HCT116 (cell line): ENCODE measurements at regions not wholly inside any gene's neighbourhood (a gene's known extent, or its start where the extent isn't known, plus 50 kb on each side); places are given as distances from the start of the nearest gene placed in this dataset.

ENCODE experiments used
- ATAC-seq: fragments of 200-7000 bp; cut with Tn5 transposase; 2 replicates; pipeline ENCODE4 v1.9.1; 2020; ENCODE audit warnings: mild to moderate bottlenecking, moderate library complexity
- BruUV-seq: library from RNA; stranded (reverse); fragments of 400-500 nt; replicated peaks from 2 replicates; lab custom pipeline; 2021; lab: Mats Ljungman, UMichigan
- CTCF ChIA-PET: fragments of 300-600 bp; sonication (Branson Sonifier 250); formaldehyde crosslinking; loops from one replicate; lab custom pipeline; 2021; ENCODE audit warnings: antibody characterized with exemption; lab: Charles Lee
- POLR2A ChIA-PET: fragments of 300-600, 350-600 bp; sonication (Branson Sonifier 250); formaldehyde crosslinking; loops from one replicate; lab custom pipeline; 2021; ENCODE audit warnings: antibody characterized with exemption; lab: Charles Lee
- RAD21 ChIA-PET, 2 experiments: fragments of 300-600 bp; sonication (Branson Sonifier 250); formaldehyde crosslinking; loops; one replicate each; lab custom pipeline; 2023; ENCODE audit warnings: low total read pairs in 2 of 2; ENCODE audit not compliant: uncharacterized antibody in 2 of 2, unreplicated experiment in 2 of 2, low non-redundant PET in 1 of 2; lab: Charles Lee
- DNase-seq: peaks from one replicate; pipeline ENCODE4 v3.0.0-alpha.2; 2010; ENCODE audit warnings: low read depth, low spot score
- H2AFZ ChIP-seq: fragments of 200-600 bp; shearing (Covaris generic), sonication (generic); 2 replicates; pipeline ENCODE4 v1.6.1; 2017; ENCODE audit warnings: low read depth, mixed run types, mixed read lengths, antibody characterized with exemption, low read length; ENCODE audit not compliant: poor library complexity, severe bottlenecking
- H3K27ac ChIP-seq: 2 replicates; pipeline ENCODE4 v1.5.1; 2012; ENCODE audit warnings: low read depth, low read length
- H3K27me3 ChIP-seq: fragments of 200-600 bp; sonication (generic); 2 replicates; pipeline ENCODE4 v1.6.1; 2016; ENCODE audit warnings: mixed run types, low read length, mixed read lengths; ENCODE audit not compliant: insufficient read depth
- H3K36me3 ChIP-seq, 2 experiments: fragments of 200-500 bp in 1 of 2; fragments of 200-600 bp in 1 of 2; sonication (Bioruptor generic) in 1 of 2; sonication (generic) in 1 of 2; 2 replicates each; pipeline versions ENCODE4 v1.5.1 to v1.6.1; 2014 to 2016; ENCODE audit warnings: low read length in 2 of 2, inconsistent platforms in 1 of 2, mixed read lengths in 1 of 2, mixed run types in 1 of 2; ENCODE audit not compliant: insufficient read depth in 2 of 2, control insufficient read depth in 1 of 2
- H3K4me1 ChIP-seq, 2 experiments: fragments of 200-600 bp in 1 of 2; sonication (generic) in 1 of 2; 2 replicates each; pipeline versions ENCODE4 v1.5.1 to v1.6.1; 2012 to 2017; ENCODE audit warnings: low read length in 2 of 2, inconsistent platforms in 1 of 2, mild to moderate bottlenecking in 1 of 2, mixed read lengths in 1 of 2, mixed run types in 1 of 2, moderate library complexity in 1 of 2; ENCODE audit not compliant: insufficient read depth in 2 of 2, control insufficient read depth in 1 of 2
- H3K4me2 ChIP-seq: fragments of 200-600 bp; sonication (generic); 2 replicates; pipeline ENCODE4 v1.6.1; 2017; ENCODE audit warnings: mixed run types, low read length, mixed read lengths
- H3K4me3 ChIP-seq, 2 experiments: fragments of 200-600 bp in 1 of 2; sonication (generic) in 1 of 2; replicated peaks in 1 of 2; 2 replicates each; pipeline ENCODE4 v1.5.1; 2011 to 2016; ENCODE audit warnings: low read length in 2 of 2, control low read depth in 1 of 2, low read depth in 1 of 2, mild to moderate bottlenecking in 1 of 2, mixed read lengths in 1 of 2, mixed run types in 1 of 2
- H3K79me2 ChIP-seq: fragments of 200-600 bp; sonication (generic); 2 replicates; pipeline ENCODE4 v1.6.1; 2017; ENCODE audit warnings: mild to moderate bottlenecking, mixed run types, low read length, moderate library complexity, mixed read lengths; ENCODE audit not compliant: insufficient read depth
- H3K9ac ChIP-seq: fragments of 200-600 bp; sonication (generic); 2 replicates; pipeline ENCODE4 v1.6.1; 2016; ENCODE audit warnings: low read length, mixed read lengths
- H3K9me2 ChIP-seq: fragments of 200-600 bp; sonication (generic), shearing (Covaris generic); 2 replicates; pipeline ENCODE4 v1.6.1; 2017; ENCODE audit warnings: mixed run types, mild to moderate bottlenecking, moderate library complexity; ENCODE audit not compliant: insufficient read depth
- H3K9me3 ChIP-seq, 2 experiments: fragments of 200-500 bp in 1 of 2; fragments of 200-600 bp in 1 of 2; sonication (Bioruptor generic) in 1 of 2; sonication (generic) in 1 of 2; 2 replicates each; pipeline ENCODE4 v1.6.1; 2014 to 2017; ENCODE audit warnings: low read length in 2 of 2, mixed read lengths in 2 of 2, inconsistent platforms in 1 of 2, low read depth in 1 of 2, mild to moderate bottlenecking in 1 of 2, mixed run types in 1 of 2, moderate library complexity in 1 of 2; ENCODE audit not compliant: control insufficient read depth in 1 of 2, insufficient read depth in 1 of 2
- H4K20me1 ChIP-seq: fragments of 200-600 bp; sonication (generic), shearing (Covaris generic); 2 replicates; pipeline ENCODE4 v1.6.1; 2017; ENCODE audit warnings: mixed run types, mild to moderate bottlenecking, moderate library complexity; ENCODE audit not compliant: insufficient read depth
- ATF3 ChIP-seq: IDR thresholded peaks from 2 replicates; pipeline ENCODE4 v1.6.1; 2012
- CEBPB ChIP-seq: IDR thresholded peaks from 2 replicates; pipeline ENCODE4 v1.6.1; 2012; ENCODE audit warnings: low read depth
- CTCF ChIP-seq, 3 experiments: fragments of 200-600 bp in 1 of 3; sonication (generic) in 1 of 3; IDR thresholded peaks in 2 of 3; conservative IDR thresholded peaks in 1 of 3; 2 replicates each; pipeline ENCODE4 v1.5.1; 2012 to 2017; ENCODE audit warnings: low read depth in 2 of 3, low read length in 2 of 3, antibody characterized with exemption in 1 of 3, borderline replicate concordance in 1 of 3, control low read depth in 1 of 3, mild to moderate bottlenecking in 1 of 3, mixed read lengths in 1 of 3, mixed run types in 1 of 3, moderate library complexity in 1 of 3; ENCODE audit not compliant: insufficient read depth in 1 of 3
- EZH2phosphoT487 ChIP-seq: fragments of 200-600 bp; IDR thresholded peaks from 2 replicates; pipeline ENCODE4 v1.6.1; 2018; ENCODE audit warnings: antibody characterized with exemption, borderline replicate concordance
- FOSL1 ChIP-seq: IDR thresholded peaks from 2 replicates; pipeline ENCODE4 v1.6.1; 2012; ENCODE audit warnings: low read depth
- JUND ChIP-seq: IDR thresholded peaks from 2 replicates; pipeline ENCODE4 v1.6.1; 2012
- POLR2A ChIP-seq: IDR thresholded peaks from 2 replicates; pipeline ENCODE4 v1.7.0; 2011; ENCODE audit warnings: borderline replicate concordance; ENCODE audit not compliant: insufficient read depth, insufficient read length; ENCODE audit errors: extremely low read depth
- POLR2AphosphoS5 ChIP-seq: IDR thresholded peaks from 2 replicates; pipeline ENCODE4 v1.6.1; 2011; ENCODE audit warnings: mild to moderate bottlenecking, low read depth, low read length, moderate library complexity
- RAD21 ChIP-seq: IDR thresholded peaks from 2 replicates; pipeline ENCODE4 v1.6.1; 2012; ENCODE audit warnings: low read depth, mild to moderate bottlenecking
- SP1 ChIP-seq: IDR thresholded peaks from 2 replicates; pipeline ENCODE4 v1.6.1; 2012; ENCODE audit warnings: low read depth
- SRF ChIP-seq: IDR thresholded peaks from 2 replicates; pipeline ENCODE4 v1.6.1; 2012; ENCODE audit warnings: low read depth
- TCF7L2 ChIP-seq: IDR thresholded peaks from 2 replicates; pipeline ENCODE4 v1.7.0; 2011; ENCODE audit warnings: borderline replicate concordance, inconsistent platforms; ENCODE audit not compliant: insufficient read depth, insufficient read length; ENCODE audit errors: extremely low read depth
- YY1 ChIP-seq: IDR thresholded peaks from 2 replicates; pipeline ENCODE4 v1.6.1; 2011; ENCODE audit warnings: low read length, low read depth, moderate library complexity, mild to moderate bottlenecking; ENCODE audit not compliant: insufficient replicate concordance; ENCODE audit errors: extremely low read depth
- ZBTB33 ChIP-seq: IDR thresholded peaks from 2 replicates; pipeline ENCODE4 v1.6.1; 2011; ENCODE audit warnings: mild to moderate bottlenecking, low read length, moderate library complexity; ENCODE audit not compliant: insufficient replicate concordance; ENCODE audit errors: extremely low read depth
- ZFX ChIP-seq: fragments of 450-650 bp; IDR thresholded peaks from 2 replicates; pipeline ENCODE4 v1.6.1; 2017
- ZNF274 ChIP-seq: fragments of 200-500 bp; sonication (Bioruptor generic); IDR thresholded peaks from 2 replicates; pipeline ENCODE4 v1.6.1; 2014; ENCODE audit warnings: mild to moderate bottlenecking, low read depth, low read length, inconsistent platforms
- intact Hi-C: fragments of 100-400 bp; cut with micrococcal nuclease; formaldehyde crosslinking; loops from 2 replicates; pipeline ENCODE4 v1.10.0; 2022

GRCh38 chrX:128714425-128714824 lies 662.2 kb upstream of the ACTRT1 start:
- intact Hi-C loops: no loop called here
- CTCF ChIA-PET: no interaction called here

GRCh38 chrX:128699716-128700285 lies 647.6 kb upstream of the ACTRT1 start:
- H3K9ac ChIP-seq: no peak overlapping the region
- no peaks in the 10 kb centered on the region for H4K20me1 ChIP-seq
- no peaks in the 10 kb centered on the region for H3K9me2 ChIP-seq
- no peak overlapping the region for H2AFZ ChIP-seq
- POLR2A ChIA-PET: no interaction called here
- no peaks in the 10 kb centered on the region for H3K27me3 ChIP-seq
- RAD21 ChIA-PET: no interaction called here
- H3K79me2 ChIP-seq: no peaks in the 10 kb centered on the region
- DNase-seq (no peak), ATAC-seq (no peak)
- no TSS peak for BruUV-seq
- no peak for TF ChIP-seq ZFX
- no peak for TF ChIP-seq CTCF (IDR thresholded peaks at IDR 0.05 in 2 of 3, conservative IDR thresholded peaks at IDR 0.05 in 1 of 3; ENCODE audit: borderline replicate concordance in 1 of 3, insufficient read depth in 1 of 3, low read depth in 2 of 3, low read length in 2 of 3)
- no peak for TF ChIP-seq POLR2A
- TF ChIP-seq ATF3: no peak
- TF ChIP-seq SRF: no peak
- no peak for TF ChIP-seq POLR2AphosphoS5
- no peak for TF ChIP-seq SP1
- no peak for TF ChIP-seq ZBTB33
- no peak for TF ChIP-seq CEBPB
- no peak for TF ChIP-seq JUND
- TF ChIP-seq EZH2phosphoT487: no peak
- no peak for TF ChIP-seq YY1
- no peak for TF ChIP-seq FOSL1
- TF ChIP-seq TCF7L2: no peak
- no peak for TF ChIP-seq RAD21
- TF ChIP-seq, all 23 proteins: peak for 0
- Histone ChIP-seq H3K9me3 (no peaks in the 10 kb centered on the region), H3K27ac (no peak overlapping the region), H3K4me3 (no peak overlapping the region), H3K36me3 (no peaks in the 10 kb centered on the region), H3K4me2 (no peak overlapping the region), H3K4me1 (no peaks in the 10 kb centered on the region)
- CTCF ChIA-PET: no interaction called here
- intact Hi-C loops: no loop called here

More at GRCh38 chrX:128714425-128714824, 662.2 kb upstream of the ACTRT1 start:
- H3K36me3 ChIP-seq: no peaks in the 10 kb centered on the region
- H3K9me2 ChIP-seq: no peaks in the 10 kb centered on the region
- H3K9me3 ChIP-seq: no peaks in the 10 kb centered on the region
- no peak for DNase-seq
- H4K20me1 ChIP-seq: no peaks in the 10 kb centered on the region
- TF ChIP-seq ZNF274: no peak
- no peaks in the 10 kb centered on the region for H3K4me1 ChIP-seq
- no peaks in the 10 kb centered on the region for H3K79me2 ChIP-seq
- H2AFZ ChIP-seq: no peak overlapping the region
- no peak for ATAC-seq
- no peak overlapping the region for H3K27ac ChIP-seq
- no peak overlapping the region for H3K4me2 ChIP-seq
- no peaks in the 10 kb centered on the region for H3K27me3 ChIP-seq
- no peak overlapping the region for H3K4me3 ChIP-seq
- no peak overlapping the region for H3K9ac ChIP-seq
- ChIA-PET POLR2A (no interaction called here), RAD21 (no interaction called here)
- no TSS peak for BruUV-seq
